ENCODE measurements at regions not wholly inside any gene's neighbourhood (a gene's known extent, or its start where the extent isn't known, plus 50 kb on each side); places are given as distances from the start of the nearest gene placed in this dataset.

DNA sequence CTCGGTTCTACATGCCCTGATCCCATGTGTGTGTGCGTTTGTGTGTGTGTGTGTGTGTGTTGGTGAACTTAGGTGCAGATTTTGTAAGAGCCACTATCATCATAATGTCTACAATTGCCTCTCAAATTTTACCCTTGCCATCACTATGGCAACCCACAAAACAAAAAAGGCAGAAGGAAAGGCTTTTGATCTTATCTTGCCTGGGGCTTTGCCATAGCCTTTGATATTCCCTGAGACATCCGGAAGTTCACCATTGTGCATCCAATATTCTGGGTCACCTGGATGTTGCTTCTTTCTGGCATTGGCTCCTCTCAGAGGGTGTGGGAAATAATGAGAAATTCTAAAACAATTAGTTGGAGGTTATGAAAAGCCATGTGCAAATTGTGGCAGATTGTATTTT lies 114.7 kb downstream of the HAPSTR1 start:
- TF ChIP-seq, protein P1, sequence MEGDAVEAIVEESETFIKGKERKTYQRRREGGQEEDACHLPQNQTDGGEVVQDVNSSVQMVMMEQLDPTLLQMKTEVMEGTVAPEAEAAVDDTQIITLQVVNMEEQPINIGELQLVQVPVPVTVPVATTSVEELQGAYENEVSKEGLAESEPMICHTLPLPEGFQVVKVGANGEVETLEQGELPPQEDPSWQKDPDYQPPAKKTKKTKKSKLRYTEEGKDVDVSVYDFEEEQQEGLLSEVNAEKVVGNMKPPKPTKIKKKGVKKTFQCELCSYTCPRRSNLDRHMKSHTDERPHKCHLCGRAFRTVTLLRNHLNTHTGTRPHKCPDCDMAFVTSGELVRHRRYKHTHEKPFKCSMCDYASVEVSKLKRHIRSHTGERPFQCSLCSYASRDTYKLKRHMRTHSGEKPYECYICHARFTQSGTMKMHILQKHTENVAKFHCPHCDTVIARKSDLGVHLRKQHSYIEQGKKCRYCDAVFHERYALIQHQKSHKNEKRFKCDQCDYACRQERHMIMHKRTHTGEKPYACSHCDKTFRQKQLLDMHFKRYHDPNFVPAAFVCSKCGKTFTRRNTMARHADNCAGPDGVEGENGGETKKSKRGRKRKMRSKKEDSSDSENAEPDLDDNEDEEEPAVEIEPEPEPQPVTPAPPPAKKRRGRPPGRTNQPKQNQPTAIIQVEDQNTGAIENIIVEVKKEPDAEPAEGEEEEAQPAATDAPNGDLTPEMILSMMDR (IDR thresholded peaks at IDR 0.05) = no peak
- no peak for TF ChIP-seq POLR2A (IDR thresholded peaks at IDR 0.05)

Data from thyroid gland (tissue), 4 donors.